HG03196 (cell line): ENCODE measurements at regions not wholly inside any gene's neighbourhood (a gene's known extent, or its start where the extent isn't known, plus 50 kb on each side); places are given as distances from the start of the nearest gene placed in this dataset.
"Not testable (repeated sequence)": the region's sequence is repeated elsewhere in the genome, so short reads cannot be mapped to it uniquely, and the experiment has no call there.

Source experiments
- ATAC-seq: cut with Tn5 transposase; IDR thresholded peaks from one replicate; pipeline ENCODE4 v1.9.1; 2021; ENCODE audit not compliant: unreplicated experiment

- ATAC-seq, result no peak
Observed at GRCh38 chr11:96681019-96681716, 291.4 kb downstream of the JRKL start.

DNA sequence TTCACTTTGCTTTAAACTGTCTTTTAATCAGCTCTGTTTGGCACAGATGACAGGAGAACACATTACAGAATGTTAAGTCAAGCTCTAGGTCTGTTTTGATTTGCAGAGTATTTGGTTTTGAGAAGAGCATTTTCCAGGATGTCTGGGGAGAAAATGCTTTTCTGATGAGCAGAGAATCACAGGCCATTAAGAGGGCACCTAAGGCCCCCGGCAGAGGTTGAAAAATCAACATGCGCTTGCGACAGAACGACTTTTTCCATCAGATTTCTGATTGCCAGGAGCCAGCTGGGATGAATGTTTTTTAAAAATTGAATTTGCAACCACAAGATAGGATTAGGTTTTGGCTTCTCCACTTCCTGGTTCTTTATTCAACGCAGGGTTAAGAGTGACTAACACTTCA, 304.5 kb downstream of the JRKL start:
- no peak for ATAC-seq

GRCh38 chr11:96696731-96697130, 306.9 kb downstream of the JRKL start:
- ATAC-seq, result no peak

DNA sequence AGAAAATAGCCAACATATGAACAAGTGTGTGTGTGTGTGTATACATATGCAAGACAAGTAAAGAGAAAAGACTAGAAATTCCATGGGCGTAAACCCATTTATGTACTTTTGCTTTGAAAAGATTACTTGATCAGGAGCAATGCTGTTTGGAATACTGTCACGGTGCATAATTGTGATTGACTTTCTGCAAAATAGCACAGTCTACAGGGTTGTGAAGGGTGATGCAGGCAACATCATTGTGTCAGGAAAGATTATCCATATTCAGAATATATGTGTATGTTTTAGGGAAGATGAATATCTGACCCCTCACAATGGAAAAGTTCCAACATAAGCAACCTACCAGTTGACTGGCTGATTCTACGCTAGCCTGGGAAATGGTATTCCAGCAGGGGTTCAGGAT, 307.7 kb downstream of the JRKL start:
- no peak for ATAC-seq

DNA sequence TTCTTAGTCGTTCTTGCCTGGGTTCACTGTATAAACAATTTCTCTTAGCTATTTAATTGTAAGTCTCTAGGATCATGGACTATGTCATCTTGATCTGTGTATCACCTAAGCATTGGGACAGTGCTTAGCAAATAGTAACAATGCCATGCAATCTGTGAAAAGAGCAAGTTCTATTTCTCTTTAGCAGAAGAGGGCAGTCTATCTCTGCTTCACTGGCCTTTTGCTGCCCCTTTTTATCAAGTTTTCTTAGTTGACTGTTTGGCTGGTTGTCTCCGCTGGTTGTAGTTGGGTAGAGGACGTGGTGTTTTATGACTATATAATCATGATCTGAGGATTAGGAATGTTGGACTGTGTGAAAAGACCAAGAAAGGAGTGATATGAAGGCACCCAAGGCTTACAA, 315.0 kb downstream of the JRKL start:
- ATAC-seq, result no peak

DNA sequence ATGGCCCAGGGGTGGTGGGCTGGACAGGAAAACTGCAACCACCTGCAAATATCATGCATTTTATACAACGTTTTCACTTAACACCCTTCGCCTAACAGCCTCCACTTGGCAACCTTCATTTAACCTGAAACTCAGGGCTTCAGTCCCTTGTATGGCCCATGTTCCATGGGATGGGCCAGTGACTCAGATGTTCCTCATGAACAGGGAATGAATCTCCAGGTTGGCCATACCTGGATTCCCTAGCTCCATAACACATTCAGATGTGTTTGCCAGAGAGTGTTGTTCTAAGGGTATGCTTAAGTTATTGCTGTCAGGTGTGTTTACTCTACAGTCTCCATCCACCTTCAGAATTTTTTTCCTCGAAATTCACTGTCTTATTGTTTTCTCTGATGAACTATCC, 316.9 kb downstream of the JRKL start:
- ATAC-seq, result no peak

- no peak for ATAC-seq
Observed at GRCh38 chr11:96707273-96707672, 317.5 kb downstream of the JRKL start.

DNA sequence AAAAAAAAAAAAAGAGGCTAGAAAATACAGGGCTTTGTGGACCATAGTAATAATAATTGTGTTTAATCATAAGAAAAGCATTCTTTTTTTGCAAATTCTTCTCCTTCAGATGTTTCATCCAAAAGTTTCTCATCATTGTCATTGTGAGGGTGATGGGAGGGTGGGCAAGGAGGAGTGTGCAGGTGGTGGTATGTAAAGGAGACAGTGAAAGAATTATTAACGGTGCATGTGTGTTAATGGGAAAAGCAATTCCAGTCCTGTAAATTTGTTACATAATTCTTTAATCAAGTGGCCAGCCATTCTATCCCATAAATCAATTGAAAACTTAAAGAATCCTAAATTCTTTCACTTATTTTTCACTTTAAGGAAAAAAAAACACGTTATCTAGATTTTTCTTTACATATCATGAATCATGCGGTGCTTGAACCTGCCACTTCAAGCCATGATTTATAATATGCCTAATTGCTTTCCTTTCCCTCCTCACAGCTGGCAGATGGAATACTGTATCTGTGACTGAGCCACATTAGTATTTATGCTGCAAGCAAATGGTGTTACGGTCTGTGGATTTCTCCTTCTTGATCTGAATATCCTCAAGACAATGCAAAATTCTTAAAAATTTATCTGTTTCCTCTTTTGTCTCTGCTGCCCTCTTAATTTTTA, 318.5 kb downstream of the JRKL start:
- no peak for ATAC-seq

DNA sequence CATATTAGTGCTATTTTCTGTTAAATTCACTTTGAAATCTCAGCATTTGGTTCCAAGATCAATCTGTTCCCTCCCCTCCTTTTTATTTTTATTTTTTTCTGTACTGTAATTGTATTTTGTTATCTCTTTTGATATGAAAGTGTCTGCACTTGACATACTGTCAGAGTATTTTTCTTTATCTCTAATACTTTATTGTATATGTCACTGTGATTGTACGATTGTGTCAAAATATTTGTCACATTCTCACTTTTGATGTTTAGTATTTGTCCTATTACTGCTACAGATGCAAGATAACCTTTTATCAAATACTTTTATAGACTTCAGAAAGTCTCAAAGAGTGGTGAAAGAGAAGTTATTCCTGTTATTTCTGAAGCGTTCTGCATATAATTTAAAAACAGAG, 323.5 kb downstream of the JRKL start:
- no peak for ATAC-seq

DNA sequence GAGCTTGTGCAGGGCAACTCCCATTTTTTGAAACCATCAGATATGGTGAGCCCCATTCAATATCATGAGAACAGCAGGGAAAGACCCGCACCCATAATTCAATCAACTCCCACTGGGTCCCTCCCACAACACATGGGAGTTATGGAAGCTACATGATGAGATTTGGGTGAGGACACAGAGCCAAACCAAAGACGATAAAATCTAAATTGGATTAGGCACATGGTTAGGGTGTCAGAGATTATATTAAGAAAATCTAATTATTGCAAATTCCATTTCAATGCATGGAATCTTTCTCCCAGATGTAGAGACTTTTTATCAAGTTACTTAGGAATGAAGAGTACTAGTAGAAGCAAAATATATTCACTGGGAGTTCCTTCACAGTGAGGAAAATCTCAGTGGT, 324.9 kb downstream of the JRKL start:
- no peak for ATAC-seq

DNA sequence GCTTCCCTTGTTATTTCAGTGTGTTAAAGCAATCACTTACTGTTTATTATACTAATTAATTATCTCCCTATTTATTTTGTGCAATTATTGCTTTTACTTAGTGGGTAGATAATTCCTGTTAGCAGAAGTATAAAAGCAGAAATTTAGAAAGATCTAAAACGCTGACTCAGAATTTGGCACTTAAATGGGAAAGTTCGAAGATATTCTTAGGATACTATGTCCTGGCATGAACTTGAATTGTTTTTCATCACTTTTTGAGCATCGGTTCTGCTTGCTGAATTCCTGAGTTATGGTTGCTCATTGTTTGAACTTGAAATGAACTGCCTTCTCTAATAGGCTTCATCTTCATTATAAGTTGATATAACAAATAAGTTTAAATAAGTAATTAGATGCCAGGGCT, 325.4 kb downstream of the JRKL start:
- no peak for ATAC-seq

- no peak for ATAC-seq
Observed at GRCh38 chr11:96736601-96737000, 346.8 kb downstream of the JRKL start.

DNA sequence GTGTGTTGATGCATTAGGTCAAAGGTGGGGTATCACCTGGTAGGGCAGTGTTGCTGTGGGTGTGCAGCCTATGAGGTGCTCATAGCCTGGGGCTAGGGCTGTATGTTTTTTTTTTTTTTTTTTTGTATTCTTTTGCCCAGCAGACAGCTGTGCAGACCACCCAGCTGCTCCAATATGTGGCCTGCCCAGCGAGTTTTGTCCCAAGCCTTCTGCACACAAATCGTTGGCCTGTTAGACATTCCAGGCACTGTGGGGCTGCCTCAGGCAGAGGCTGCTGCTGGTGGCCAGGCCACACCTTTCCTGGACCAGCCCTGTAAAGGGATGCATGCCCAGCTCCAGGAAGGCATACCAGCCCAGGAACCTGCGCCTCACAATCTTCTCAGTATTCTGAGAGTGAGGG, 348.5 kb downstream of the JRKL start:
- ATAC-seq, result no peak

GRCh38 chr11:96741068-96741467, 351.3 kb downstream of the JRKL start:
- no peak for ATAC-seq

DNA sequence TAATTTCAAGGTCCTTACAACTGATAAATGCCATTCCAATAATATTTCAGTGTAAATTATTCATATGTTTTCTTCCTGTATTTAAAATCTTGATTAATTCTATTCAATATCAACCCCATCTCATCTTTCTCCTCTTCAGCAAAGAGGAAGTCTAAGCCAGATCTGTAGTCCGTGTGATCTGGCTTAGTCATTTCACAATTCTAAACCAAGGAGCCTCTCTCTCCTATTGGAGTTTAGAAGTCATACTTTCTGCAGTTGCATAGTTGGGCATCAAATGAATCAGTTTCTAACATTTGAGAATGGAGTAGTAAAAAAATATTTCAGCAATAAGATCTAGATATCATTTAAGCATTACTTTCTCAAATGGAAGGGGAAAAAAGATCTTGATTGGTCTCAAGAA, 354.9 kb downstream of the JRKL start:
- ATAC-seq, result no peak

GRCh38 chr11:96748639-96749370, 359.0 kb downstream of the JRKL start:
- no peak for ATAC-seq

GRCh38 chr11:96751807-96752206, 362.0 kb downstream of the JRKL start:
- ATAC-seq, result not testable (repeated sequence)

DNA sequence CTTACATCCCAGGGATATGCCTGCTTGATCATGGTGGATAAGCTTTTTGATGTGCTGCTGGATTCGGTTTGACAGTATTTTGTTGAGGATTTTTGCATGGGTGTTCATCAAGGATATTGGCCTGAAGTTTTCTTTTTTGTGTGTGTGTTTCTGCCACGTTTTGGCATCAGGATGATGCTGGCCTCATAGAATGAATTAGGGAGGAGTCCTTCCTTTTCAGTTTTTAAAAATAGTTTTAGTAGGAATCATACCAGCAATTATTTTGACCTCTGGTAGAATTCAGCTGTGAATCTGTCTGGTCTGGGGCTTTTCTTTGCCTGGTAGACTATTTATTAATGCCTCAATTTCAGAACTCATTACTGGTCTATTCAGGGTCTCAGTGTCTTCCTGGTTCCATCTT, 362.4 kb downstream of the JRKL start:
- ATAC-seq, result no peak

DNA sequence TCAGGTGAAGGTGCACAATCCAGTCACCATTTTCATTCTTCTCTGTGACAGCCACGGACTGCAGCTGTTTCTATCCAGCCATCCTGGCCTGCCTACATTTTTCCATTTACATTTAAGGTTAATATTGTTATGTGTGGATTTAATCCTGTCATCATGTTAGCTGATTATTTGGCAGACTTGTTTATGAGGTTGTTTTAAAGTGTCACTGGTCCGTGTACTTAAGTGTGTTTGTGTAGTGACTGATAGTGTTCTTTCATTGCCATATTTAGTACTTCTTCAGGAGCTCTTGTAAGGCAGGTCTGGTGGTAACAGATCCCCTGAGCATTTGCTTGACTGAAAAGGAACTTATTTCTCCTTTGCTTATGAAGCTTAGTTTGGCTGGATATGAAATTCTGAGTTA, 364.2 kb downstream of the JRKL start:
- no peak for ATAC-seq

- no peak for ATAC-seq
Observed at GRCh38 chr11:96755209-96755608, 365.4 kb downstream of the JRKL start.

- no peak for ATAC-seq
Observed at GRCh38 chr11:96755752-96756151, 365.9 kb downstream of the JRKL start.

DNA sequence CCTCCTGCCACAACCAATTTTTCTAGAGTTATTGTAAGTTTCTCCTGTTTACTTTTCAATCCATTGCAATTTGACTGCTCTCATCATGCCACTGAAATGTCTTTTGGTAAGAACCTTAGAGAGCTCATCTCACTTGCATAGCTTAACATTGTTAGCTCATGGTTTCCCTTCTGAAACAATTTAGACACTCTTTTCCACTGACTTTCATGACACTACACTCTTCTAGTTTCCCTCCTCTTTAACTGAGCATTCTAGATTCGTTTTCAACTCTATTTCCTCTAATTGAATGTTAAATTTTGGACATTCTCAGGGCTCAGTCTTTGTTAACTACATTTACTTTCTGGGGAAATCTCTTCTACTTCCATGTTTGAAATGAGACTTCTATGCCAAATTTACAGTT, 369.1 kb downstream of the JRKL start:
- no peak for ATAC-seq
